GDM1 (cell line): ENCODE measurements at regions not wholly inside any gene's neighbourhood (a gene's known extent, or its start where the extent isn't known, plus 50 kb on each side); places are given as distances from the start of the nearest gene placed in this dataset.
"Not testable (repeated sequence)": the region's sequence is repeated elsewhere in the genome, so short reads cannot be mapped to it uniquely, and the experiment has no call there.

ENCODE experiments used
- DNase-seq: peaks from one replicate; lab custom pipeline; 2025; lab: John Stamatoyannopoulos, UW

DNA sequence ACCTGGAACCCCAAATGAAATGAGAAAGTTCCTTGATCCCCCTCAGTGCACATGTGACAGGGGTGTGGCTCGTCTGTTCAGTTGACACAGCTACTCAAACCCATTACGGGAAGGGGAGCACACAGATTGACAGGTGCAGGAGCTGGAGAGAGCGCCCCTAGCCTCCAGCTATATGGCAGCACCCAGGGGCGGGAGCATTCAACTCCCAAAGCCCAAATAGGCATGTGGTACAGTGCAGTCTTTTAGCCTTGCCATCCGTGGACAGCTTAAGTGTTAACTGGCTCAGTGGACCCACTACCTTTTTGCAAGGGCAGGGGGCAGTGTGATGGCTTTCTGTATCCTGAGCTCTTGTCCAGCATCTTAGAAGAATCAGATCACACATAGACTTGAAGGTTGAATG lies 1374.2 kb upstream of the ALCAM start:
- DNase-seq, result no peak

DNA sequence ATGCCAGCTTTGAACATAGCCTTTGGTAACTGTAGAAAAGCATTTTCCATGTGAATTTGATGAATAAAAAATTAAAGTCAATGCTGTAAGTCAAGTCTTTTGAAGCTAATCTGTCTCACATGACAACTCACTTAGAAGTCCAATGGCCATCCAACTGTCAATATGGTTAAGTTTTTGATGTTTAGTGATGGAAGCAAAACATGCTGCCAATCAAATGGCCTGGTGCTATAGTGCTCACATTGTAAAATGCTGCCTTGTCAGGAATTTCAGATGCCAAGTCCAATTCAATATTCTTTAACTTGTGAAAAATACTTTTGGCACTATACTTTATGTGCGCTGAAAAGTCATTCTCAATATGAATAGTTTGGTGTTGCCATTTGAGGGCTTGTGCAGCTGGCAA lies 1361.8 kb upstream of the ALCAM start:
- DNase-seq, result no peak

DNA sequence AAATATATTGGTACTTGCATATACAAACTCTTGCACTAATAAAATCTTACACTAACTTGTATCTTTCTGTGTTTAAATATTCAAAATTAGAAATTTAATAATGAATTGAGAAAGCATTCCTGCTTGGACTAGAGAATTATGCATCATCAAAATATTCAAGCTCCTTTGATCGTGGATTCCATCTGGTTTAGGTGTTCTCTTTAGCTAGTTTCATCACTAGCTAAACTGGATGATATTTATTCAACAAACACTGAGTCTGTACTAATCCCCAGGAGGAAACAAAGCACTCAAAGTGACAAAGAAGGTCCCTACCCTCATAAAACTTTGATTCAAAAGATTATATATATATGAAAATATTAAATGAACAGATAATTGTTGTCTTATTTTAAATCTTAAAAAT lies 1360.9 kb upstream of the ALCAM start:
- DNase-seq, result no peak

DNA sequence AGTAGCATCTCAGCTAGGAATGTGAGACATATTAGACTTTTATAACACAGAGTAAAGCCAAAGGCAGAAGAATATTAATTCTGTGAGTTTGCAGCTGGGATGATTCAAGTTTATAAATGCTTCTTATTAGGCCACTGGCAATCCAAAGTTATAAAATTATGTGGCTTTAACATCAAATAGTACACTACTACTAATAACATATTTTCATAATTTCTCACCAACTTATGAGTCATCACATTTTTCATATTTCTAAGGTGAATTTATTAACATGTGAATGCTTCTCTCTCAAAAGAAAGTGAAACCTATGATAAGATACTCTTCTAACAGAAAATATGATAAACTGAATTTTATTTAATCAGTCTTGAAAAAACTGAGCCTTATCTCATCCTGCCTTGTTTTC lies 1348.2 kb upstream of the ALCAM start:
- no peak for DNase-seq

DNA sequence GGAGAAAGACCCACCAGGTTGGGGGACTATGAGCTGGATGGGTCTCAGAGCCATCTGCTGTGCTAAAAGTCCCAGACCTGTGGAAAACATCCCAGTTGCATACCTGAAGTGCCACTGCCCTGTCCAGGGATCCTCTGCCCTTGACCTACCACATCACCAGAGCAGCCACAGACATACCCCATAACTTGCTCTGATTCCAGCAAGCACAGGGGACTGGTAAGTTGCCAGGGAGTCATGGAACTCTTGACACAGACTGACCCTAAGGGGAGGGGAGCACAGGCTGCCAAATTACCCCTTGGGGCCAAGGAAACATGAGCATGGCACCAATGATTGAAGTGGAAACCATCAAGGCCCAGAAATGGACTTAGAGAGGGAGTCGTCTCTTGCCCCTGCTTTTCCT lies 1335.1 kb upstream of the ALCAM start:
- DNase-seq, result no peak

DNA sequence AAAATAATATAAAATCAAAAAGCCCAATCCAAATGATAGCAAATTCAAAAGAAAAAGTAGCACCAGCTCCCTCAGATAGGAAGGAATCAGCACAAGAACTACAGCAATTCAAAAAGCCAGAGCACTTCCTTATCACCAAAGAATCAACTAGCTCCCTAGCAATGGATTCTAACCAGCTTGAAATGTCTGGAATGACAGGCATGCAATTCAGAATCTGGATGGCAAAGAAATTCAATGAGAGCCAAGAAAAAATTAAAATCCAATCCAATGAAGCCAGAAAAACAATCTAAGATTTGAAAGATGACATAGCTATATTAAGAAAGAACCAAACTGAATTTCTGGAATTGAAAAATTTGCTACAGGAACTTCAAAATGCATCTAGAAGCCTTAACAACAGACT lies 1334.4 kb upstream of the ALCAM start:
- no peak for DNase-seq

DNA sequence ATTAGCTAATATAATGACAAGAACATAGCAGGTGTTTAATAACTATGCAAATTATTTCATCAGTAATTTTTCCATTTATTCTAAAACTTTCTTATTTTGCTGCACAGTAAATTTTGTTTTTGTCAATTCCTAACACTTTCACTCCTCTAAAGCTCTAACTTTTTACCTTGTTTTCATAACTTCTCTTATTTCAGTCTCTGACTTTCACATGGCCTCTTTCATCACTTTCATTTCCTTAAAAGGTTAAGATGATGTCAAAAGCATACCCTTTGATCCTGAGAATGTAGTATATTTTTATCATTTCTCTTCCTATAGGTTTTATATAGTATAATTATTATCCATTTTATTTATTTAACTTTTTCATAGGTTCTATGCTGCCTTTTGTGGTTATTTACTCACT lies 1325.8 kb upstream of the ALCAM start:
- DNase-seq, result no peak

DNA sequence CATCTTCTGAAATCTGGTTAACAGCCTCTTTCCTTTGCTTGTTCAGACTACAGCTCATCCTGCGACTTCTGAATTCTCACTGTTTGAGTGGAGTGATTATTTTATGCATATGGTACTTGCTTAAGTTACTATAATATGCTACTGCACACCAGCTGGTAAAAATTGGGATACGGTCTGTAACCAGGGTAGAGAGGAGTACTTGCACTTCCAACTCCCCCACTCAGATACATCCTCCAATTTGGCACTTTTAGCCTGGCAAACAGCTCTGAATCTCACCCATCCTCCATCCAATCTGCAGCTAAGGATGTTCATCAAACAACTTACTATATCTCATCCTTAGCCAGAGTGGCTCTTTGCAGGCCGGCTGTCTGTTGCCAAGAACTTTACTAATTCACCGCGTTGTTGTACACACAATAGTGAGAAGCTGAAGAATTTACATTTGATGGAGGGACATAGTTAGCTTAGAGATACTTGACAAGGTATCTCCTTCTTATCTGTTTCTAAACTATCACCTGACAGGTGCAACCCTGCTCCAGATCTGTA lies 1323.6 kb upstream of the ALCAM start:
- not testable (repeated sequence) for DNase-seq

DNA sequence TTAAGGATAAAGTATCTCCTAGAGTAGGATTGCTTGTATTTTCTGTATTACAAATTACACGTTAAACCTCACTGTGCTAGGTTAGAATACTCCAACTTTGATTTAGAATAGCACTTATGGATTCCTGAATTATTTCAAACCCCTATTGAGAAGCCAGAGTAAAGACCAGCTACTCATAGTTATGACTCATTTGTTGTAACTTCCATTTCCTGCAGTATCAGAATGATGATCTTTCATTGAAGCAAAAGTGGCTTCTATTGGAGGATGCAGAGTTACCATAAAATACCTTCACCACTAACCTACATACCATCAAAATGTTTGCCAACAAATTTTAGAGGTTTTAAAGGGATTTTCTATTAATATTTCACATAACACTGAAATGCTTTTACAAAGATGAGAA lies 1322.7 kb upstream of the ALCAM start:
- no peak for DNase-seq

DNA sequence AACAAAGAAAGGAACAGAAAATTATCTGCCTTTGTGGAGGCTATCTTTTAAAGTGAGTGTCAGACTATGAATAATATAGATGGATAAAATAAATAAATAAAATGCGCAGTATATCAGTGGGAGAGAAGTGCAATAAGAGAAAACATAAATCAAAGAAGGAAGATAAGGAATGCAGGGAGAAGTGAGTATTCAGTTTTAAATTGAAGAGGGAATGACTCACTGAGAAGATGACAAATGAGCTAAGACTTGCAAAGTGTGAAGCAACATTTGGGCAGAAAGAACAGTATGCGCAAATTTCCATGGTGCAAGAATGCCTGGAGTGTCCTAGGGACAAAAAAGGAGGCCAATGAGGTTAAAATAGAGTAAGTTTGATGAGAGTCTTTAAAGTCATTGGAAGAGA lies 1300.1 kb upstream of the ALCAM start:
- no peak for DNase-seq

DNA sequence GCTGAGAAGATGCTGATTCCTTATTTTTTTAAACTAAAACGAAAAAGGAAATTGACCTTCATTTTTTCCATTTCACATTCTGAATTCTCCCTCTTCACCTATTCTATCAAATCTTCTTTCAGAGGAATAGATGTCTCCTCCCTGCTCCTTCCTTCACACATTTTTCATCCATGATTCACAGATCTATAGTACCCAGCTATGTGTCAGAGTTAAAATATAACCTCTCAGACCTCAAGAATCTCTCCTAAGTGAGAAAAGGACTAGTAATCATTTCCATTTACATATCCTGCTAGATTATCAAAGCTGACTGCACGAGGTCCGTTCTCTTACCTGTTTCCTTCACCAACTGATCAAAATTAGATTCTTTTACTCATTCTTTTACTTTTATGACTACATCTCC lies 1297.6 kb upstream of the ALCAM start:
- DNase-seq, result no peak

DNA sequence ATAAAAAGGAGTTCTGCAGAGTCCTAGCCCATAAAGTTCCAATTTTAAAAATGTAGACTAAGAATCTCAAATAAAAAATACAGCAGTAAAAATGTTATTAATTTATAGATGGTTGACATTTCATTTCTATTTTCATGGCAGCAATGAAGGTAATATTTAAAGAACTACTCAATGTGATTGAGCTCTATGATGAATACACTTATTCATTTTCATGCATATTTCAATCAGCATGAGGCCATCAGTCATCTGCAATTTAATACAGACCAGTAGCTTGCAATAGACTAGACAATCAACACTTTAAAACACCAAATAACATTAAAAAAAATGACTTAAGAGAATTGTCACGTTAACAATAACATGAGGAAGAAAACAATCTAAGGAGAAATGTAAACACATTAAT lies 1295.8 kb upstream of the ALCAM start:
- no peak for DNase-seq

DNA sequence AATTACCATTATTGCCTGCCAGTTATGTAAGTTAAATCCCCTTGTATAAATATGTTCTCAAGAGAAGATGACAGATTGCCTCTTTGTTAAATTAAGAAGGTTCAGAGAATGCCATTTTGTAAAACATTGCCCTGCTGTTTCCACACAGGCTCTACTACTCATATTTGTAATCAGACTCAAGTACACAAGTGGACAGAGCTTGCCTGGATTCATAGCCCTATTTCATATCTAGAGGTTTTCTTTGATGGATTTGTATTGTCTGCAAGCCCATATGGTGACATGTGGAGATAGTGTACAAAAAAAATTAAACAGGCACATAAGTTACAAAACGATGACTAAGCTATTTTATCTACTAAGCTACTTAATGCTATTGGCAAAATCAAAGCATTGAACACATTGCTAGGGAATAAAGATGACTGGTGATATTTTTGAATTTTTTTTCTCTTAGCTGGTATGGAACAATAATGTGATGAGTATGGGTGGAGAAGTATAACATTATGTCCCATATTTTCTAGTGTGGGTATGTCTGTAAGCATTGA lies 1286.6 kb upstream of the ALCAM start:
- no peak for DNase-seq

DNA sequence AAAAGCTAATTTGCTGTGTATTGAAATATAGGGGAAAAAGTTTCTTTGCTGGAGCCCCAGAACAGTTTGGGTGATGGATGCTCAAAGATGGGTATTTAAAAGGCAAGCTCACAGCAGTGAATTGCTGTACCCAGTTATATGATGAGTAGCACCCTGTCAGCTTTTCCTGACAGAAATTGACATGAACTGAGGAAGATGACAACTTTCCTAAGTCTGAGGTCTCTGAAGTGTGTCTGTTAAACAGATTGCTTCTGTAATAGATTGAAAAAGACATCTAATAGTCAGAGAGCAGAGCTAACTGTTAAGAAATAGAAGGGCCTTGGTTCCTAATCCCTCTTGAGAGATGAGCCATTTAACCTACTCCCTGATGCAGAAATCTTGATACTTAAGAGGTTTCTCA lies 1278.0 kb upstream of the ALCAM start:
- no peak for DNase-seq

DNA sequence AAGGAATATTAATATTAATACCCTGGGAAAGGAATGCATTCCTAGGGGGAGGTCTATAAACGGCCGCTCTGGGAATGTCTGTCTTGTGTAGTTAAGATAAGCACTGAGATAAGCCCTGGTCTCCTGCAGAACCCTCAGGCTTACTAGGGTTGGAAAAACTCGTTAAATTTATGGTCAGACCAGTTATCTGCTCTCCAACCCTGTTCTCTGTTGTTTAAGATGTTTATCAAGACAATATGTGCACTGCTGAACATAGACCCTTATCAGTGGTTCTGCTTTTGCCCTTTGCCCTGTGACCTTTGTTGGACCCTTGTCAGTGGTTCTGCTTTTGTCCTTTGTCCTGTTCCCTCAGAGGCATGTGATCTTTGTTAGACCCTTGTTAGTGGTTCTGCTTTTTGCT lies 1276.7 kb upstream of the ALCAM start:
- not testable (repeated sequence) for DNase-seq

DNA sequence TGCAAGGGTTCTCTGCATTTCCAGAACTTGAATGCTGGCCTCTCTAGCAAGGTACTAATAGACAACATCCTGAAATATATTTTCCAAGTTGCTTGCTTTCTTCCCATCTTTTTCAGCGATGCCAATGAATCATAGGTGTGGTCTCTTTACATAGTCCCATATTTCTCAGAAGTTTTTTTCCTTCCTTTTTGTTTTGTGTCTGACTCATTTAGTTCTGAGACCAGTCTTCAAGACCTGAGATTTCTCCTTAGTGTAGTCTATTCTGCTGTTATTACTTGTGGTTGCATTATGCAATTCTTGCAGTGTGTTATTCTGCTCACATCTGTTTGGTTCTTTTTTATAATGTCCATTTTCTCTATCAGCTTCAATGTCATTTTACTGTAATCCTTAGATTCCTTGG lies 1265.0 kb upstream of the ALCAM start:
- no peak for DNase-seq

DNA sequence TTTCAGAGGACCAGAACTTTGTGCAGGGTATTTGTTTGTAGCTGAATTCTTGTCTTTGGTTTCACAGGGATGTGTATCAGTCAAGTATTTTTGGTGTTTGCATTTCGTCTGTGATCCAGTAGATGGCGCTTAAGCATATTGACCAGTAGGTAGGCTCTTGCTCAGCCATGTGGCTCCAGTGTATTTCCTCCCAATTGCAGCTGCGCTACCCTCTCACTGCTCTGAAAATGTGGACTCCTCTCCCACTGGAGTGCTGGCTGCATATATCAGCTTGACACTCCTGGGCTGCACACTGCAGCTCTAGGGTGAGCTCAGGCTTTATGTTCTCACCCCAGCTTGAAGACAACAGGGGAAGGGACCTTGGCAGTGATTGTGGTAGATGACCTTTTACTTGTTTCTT lies 1264.3 kb upstream of the ALCAM start:
- peak; percentile 16 for DNase-seq

DNA sequence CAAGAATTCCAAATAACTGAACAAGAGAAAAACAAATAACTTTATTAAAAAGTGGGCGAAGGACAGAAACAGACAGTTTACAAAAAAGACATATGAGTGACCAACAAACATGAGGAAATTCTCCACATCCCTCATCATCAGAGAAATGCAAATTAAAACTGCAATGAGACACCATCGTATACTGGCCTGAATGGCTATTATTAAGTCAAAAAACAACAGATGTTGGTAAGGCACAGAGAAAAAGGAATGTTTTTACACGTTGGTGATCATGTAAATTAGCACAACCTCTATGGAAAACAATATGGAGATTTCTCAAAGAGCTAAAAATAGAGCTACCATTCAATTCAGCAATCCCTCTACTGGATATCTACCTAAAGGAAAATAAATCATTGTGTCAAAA lies 1260.4 kb upstream of the ALCAM start:
- no peak for DNase-seq

DNA sequence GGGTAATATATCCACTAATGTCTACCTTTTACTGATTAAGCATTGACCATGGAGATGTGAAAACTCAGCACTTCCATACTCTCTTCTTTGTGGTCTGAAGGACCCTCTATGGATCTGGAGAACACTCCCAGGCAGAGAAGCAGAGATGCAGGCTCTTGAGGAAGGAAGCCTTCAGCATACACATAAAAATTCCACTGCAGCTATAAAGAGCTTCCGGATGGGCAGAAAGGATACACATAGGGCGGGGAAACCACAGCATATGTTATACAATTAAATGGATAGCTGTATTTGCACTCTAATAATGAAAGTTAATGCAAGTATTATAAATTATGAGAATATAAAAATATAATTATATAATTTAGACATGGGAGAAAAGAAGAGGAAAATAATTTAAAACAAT lies 1258.2 kb upstream of the ALCAM start:
- no peak for DNase-seq

DNA sequence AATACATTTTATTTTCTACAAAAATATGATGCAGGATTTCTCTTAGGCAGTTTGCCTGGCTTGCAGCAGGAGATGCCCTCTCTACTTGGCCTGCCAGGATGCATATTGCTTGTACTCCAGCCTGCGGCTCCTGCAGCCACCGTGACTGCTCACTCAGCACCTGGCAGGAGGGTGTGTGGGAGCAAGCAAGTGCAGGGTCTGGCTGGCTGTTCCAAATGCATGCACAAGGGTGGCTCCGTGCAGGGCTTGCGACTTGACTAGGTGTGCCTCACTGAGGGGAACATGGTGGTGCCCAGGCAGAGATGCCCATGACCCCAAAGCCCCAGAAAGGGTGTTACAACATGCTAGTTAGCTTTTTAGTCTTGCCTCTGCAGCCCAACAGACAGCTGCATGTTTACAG lies 1240.2 kb upstream of the ALCAM start:
- no peak for DNase-seq

DNA sequence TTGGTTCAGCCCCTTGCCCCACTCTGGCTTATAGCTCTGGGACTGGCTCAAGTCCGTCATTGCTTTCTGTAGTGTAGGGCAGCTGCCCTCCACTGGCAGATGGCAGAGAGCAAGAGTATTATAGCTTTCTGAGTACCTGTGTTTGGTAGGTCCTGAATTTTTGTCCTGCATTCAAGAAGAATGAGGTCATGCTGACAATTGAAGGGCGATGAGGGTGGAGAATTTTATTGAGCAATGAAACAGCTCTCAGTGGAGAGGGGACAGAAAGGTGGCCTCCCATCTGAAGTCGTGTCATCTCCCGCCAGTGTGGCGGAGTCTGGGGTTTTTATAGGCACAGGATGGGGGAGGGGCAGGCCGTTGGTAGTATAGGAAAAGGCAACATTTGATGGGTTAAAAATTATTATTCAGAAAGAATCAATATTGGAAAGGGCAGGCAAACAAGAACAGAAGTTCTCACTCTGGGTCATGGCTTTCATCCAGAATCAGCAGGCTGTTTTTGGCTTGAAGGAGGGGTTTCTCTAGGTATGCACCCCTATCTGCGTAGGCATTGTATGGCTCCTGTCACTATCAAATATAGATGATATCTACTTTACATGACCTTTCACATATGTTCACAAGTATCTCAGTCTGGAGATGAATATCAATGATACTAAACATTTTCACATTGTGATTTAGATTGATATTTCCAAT lies 1239.7 kb upstream of the ALCAM start:
- no peak for DNase-seq

DNA sequence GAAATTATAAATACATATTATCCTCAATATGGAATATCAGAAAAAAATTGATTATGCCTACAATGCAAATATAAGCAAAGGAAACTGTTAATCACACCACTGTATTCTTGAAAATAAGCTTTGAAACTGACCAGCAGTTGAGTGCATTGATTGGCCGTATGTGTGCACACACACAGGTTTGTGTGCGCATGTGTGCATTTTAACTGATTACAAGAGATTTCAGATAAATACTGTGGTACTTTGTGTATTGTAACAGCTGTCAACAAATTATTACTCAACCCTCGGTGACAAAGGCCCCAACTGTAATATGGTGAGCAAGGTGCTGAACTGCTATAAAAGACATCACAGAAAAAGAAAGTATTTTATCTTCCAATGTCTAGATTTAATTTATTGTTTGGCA lies 1238.9 kb upstream of the ALCAM start:
- DNase-seq, result no peak

DNA sequence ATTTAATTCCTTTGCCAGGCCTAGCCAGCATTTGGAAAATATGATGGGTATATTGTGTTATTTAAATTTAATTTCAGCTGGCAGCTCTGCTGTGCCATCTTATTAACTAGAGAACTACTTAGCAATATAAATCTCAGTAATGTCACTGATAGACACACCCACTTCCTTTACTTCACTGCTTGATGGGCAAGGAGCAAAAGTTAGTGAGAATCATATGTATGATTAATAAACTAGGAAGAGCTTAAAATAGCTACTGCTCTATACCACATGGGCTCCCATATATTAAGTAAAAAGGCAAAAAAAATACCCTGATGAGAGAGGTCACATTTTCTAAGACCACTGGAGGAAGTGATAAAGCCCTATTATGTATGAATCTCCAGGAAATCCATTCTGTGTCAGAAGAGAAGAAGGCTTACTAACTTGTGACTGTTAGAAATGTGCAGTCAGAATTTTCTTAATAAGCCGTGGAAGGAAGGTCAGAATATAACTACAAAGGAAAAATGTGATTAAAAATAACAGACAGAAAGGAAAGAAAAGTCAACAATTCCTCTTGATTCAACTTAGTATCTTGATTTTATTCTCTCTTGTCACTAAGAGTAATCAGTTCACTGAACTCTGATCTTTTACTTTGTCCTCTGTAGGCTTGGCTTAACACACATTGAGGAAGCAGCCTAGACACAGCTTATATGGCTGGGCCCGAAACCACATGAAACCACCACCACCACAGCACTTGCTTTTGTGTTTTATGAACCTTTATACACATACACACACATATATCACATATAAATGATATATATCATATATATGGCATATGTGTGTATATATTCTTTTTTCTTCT lies 1233.9 kb upstream of the ALCAM start:
- no peak for DNase-seq
